RPMI8226 (cell line): ENCODE measurements at regions not wholly inside any gene's neighbourhood (a gene's known extent, or its start where the extent isn't known, plus 50 kb on each side); places are given as distances from the start of the nearest gene placed in this dataset.
"Not testable (repeated sequence)": the region's sequence is repeated elsewhere in the genome, so short reads cannot be mapped to it uniquely, and the experiment has no call there.

Source experiments
- DNase-seq: peaks from one replicate; pipeline ENCODE4 v3.0.0-alpha.2; 2015

- DNase-seq = peak; percentile 85
Observed at GRCh38 chr9:124126648-124127646, 115.4 kb downstream of the LHX2 start.

- no peak for DNase-seq
Observed at GRCh38 chr9:124128568-124129166, 117.1 kb downstream of the LHX2 start.

GRCh38 chr9:124130277-124131075 lies 118.9 kb downstream of the LHX2 start:
- DNase-seq = no peak

GRCh38 chr9:124131518-124131917 lies 120.0 kb downstream of the LHX2 start:
- not testable (repeated sequence) for DNase-seq

DNA sequence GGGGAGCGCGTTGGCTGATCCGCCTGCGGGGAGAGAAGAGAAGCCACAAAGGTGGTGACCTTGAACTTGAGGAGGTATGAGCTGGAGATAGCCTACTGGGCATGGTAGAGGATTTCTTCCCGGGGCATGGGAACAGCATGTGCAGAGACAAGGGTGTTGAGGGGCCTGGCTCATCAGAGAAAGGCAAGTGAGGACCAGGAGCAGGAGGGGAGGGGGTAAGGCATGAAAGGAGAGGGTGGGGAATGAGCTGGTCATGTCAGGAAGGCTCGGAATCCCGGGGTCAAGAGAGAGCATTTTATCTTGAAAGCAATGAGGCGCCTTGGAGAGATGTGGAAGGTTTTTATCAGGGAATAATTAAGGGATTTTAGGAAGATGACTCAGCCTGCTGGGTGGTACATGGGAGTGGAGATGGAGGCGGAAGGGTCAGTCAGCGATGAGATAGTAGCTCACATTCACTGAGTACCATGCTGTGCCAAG lies 121.1 kb downstream of the LHX2 start:
- no peak for DNase-seq

GRCh38 chr9:124133727-124134126 lies 122.2 kb downstream of the LHX2 start:
- peak; percentile 54 for DNase-seq

GRCh38 chr9:124134526-124134925 lies 123.0 kb downstream of the LHX2 start:
- no peak for DNase-seq

- DNase-seq = no peak
Observed at GRCh38 chr9:124135813-124136365, 121.9 kb upstream of the NEK6 start.

DNA sequence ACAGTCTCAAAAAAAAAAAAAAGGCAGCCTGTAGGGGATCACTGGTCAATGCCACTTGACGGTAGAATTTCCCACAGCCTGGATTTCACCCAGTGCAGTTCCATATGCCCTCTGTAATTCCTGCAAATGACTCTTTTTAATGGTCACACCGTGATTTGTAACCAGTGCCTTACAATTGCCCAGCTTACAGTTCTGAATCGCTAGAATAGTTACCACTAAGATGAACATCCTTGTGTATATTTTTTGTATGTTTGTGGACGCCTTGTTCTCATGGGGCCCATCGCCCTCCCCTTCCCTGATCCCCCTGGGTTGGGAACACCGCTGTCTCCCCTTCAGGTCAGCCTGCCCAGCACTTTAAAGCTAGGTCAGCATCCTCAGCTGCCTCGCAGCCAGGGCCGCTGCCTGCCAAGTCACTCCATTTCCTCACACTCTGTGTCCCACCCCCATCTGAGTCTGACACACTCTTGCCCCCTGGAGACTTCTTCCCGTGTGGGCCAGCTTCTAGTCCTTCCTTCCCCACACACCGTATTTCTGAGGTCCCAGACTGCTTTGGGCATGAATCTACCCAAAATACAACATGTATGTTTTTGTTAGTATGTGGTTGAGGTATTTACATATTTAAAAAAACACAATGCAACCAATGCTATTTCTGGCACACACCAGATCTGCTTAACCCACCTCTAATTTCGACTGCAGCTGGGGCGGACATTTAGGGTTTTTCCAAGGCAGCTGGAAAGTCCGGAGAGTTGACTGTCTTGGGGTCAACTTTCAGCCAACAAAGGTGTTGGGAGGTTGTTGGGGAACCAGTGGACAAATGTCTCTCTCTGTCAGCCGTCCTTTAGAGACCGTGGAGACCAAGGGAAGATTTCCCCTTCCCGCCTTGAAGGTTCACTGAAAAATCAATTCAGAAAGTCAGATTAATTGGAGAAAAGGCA lies 120.5 kb upstream of the NEK6 start:
- DNase-seq = no peak

DNA sequence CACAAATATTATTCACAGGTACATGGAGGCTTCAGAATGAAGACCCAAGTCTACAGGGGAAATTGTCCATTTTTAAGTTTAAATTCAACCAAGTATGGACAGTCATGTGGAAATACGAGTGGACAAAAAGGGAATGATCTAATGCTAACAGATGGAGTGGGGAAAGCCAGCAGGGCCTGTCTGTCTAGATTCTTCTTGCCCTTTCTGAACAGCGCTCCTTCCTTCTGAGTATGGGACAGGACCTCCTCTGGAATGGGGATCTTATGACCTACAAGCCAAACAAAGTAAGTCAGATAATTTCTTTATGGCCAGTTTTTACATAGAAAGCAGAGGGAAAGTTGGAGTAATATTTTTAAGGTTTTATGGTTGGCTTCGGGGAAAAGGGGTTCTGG lies 119.8 kb upstream of the NEK6 start:
- no peak for DNase-seq

GRCh38 chr9:124139001-124139400 lies 118.7 kb upstream of the NEK6 start:
- DNase-seq = no peak

GRCh38 chr9:124140941-124141568 lies 116.7 kb upstream of the NEK6 start:
- DNase-seq = no peak

DNA sequence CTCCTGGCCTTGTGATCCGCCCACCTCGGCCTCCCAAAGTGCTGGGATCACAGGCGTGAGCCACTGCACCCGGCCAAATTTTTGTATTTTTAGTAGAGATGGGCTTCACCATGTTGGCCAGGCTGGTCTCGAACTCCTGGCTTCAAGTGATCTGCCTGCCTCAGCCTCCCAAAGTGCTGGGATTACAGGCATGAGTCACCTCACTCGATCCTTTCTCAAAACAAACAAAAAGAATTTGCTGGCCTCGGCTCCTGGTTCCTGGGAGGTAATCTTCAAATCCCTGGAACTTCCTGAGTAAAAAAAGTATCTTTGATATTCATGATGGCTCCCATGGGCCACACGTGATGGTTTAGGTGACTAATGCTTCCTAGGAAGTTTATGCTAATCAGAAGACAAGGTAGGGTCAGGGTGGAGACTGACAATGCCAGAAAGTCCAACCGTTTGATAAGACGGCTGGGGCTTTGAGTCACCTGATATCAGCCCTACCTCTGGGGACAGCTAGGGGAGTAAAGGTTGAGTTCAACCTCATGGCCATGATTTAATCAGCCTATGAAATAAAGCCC lies 113.1 kb upstream of the NEK6 start:
- DNase-seq = not testable (repeated sequence)

- DNase-seq = no peak
Observed at GRCh38 chr9:124146031-124146561, 111.7 kb upstream of the NEK6 start.

DNA sequence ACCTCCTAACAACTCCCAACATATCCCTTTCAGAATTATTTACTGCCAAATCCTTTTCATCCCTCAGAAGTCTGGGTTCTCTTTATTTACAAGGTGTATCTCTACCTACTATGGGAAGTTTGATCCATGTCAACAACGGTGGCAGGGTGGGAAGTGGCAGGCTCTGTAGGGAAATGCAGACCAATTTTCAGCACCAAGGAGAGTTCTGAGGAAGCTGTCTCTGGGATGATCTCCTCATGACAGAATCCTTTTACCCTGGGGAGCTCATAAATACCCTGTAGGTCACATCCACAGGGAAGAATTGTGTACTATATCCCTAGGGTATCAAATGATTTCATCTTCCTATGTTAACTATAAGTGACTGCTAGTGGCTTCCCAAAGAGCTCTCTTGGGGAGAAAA lies 107.8 kb upstream of the NEK6 start:
- DNase-seq = no peak

DNA sequence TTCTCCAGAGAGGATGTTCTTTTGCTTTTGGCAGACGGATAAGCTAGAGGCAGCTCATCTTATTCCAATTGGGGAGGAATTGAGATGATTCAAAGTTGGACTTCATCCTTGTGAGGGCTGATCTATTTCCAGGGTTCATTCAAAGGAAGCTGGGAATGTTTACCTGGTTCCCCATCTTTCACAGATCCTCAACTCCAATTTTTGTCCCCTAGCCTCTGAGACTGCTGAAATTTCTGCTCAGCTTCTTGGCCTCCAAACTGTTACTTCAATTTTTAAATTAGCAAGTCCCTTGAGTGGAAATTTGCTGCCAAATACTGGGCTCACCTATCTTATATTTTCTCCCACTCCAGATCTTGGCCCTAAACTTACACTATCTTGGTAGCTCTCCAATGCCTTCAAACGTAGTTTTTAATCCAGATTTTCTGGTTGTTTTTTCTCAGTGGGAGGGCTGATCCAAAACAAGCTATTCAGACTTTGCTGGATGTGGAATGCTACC lies 93.9 kb upstream of the NEK6 start:
- DNase-seq = no peak

DNA sequence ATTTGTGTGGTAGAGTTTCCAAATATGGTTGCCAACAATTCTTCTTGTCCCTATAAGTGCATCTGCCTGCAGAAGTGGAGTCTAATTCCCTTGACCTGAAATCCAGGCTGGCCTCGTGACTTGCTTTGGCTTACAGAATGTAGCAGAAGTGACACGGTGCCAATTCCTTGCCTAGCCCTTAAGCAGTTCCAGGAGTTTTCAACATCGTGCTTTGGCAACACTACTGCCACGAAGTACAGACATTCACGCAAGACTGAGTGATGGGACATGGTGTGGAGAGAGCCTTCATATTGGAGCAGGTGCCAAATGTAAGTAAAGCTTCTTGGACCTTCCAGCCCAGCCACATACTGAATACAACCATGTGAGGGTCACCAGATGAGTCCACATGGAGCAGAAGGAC lies 92.9 kb upstream of the NEK6 start:
- no peak for DNase-seq

GRCh38 chr9:124174433-124174832 lies 83.3 kb upstream of the NEK6 start:
- DNase-seq = no peak

- DNase-seq = not testable (repeated sequence)
Observed at GRCh38 chr9:124177522-124177921, 80.2 kb upstream of the NEK6 start.
